BJ (cell line): ENCODE measurements at regions not wholly inside any gene's neighbourhood (a gene's known extent, or its start where the extent isn't known, plus 50 kb on each side); places are given as distances from the start of the nearest gene placed in this dataset.

Source experiments
- CTCF ChIA-PET: fragments of 350-600 bp; formaldehyde crosslinking; extraction: SDS; loops from one replicate; lab custom pipeline; 2021; ENCODE audit warnings: antibody characterized with exemption, inconsistent platforms; lab: Yijun Ruan, JAX
- POLR2A ChIA-PET: fragments of 300-600 bp; sonication (Branson Sonifier 250); formaldehyde crosslinking; extraction: SDS; loops from one replicate; lab custom pipeline; 2021; ENCODE audit warnings: antibody characterized with exemption; lab: Charles Lee
- DNase-seq: peaks from one replicate; pipeline ENCODE4 v3.0.0-alpha.2; 2011; ENCODE audit warnings: low read depth
- H3K27me3 ChIP-seq: 2 replicates; pipeline ENCODE4 v1.6.0; 2011; ENCODE audit warnings: low read length; ENCODE audit not compliant: control insufficient read depth, insufficient read depth
- H3K36me3 ChIP-seq: 2 replicates; pipeline ENCODE4 v1.5.1; 2011; ENCODE audit warnings: low read length; ENCODE audit not compliant: control insufficient read depth, insufficient read depth
- H3K4me3 ChIP-seq: 2 replicates; pipeline ENCODE4 v1.5.1; 2011; ENCODE audit warnings: low read depth, mild to moderate bottlenecking, control low read depth, low read length
- CTCF ChIP-seq: IDR thresholded peaks from 2 replicates; pipeline ENCODE4 v1.5.1; 2011; ENCODE audit warnings: low read depth, mild to moderate bottlenecking, control low read depth, inconsistent platforms, low read length, moderate library complexity; ENCODE audit not compliant: insufficient read depth

- ChIA-PET CTCF (interaction anchor here (0.7 to 1.2 kb wide), 3 partner anchors 12 to 924 kb away, joined by 3 read pairs; no protein-coding TSS in a partner anchor), POLR2A (no interaction called here)
- H3K27me3 ChIP-seq = no peaks in the 10 kb centered on the region
- DNase-seq = no peak
- no peaks in the 10 kb centered on the region for H3K36me3 ChIP-seq
- no peak for TF ChIP-seq CTCF
- no peak overlapping the region for H3K4me3 ChIP-seq
Measured at GRCh38 chr5:15243301-15244020, 256.5 kb upstream of the FBXL7 start.

- POLR2A ChIA-PET = no interaction called here
- CTCF ChIA-PET = interaction anchor here (1.8 kb wide), 1 partner anchor 10 kb away, joined by 5 read pairs; no protein-coding TSS in a partner anchor
- DNase-seq = no peak
- H3K4me3 ChIP-seq = no peak overlapping the region
- H3K27me3 ChIP-seq = no peaks in the 10 kb centered on the region
- no peak for TF ChIP-seq CTCF
- no peaks in the 10 kb centered on the region for H3K36me3 ChIP-seq
Measured at GRCh38 chr5:15241216-15241821, 258.7 kb upstream of the FBXL7 start.

- Histone ChIP-seq H3K4me3 (no peak overlapping the region), H3K27me3 (no peaks in the 10 kb centered on the region), H3K36me3 (no peaks in the 10 kb centered on the region)
- no peak for TF ChIP-seq CTCF
- ChIA-PET CTCF (interaction anchor here (1.2 to 1.7 kb wide), 3 partner anchors 20 to 757 kb away, joined by 3 to 4 read pairs (median 3); no protein-coding TSS in a partner anchor), POLR2A (no interaction called here)
- DNase-seq = no peak
Measured at GRCh38 chr5:15238006-15238405, 262.0 kb upstream of the FBXL7 start.

- TF ChIP-seq CTCF = no peak
- H3K4me3 ChIP-seq = no peak overlapping the region
- no peak for DNase-seq
- H3K36me3 ChIP-seq = no peaks in the 10 kb centered on the region
- ChIA-PET CTCF (interaction anchor here (1.3 to 1.7 kb wide), 2 partner anchors 21 to 758 kb away, joined by 3 to 4 read pairs; no protein-coding TSS in a partner anchor), POLR2A (no interaction called here)
- H3K27me3 ChIP-seq = no peaks in the 10 kb centered on the region
Measured at GRCh38 chr5:15236911-15237508, 263.0 kb upstream of the FBXL7 start.

GRCh38 chr5:15234911-15235310, 265.1 kb upstream of the FBXL7 start:
- POLR2A ChIA-PET = interaction anchor here (0.6 kb wide), 1 partner anchor 184 kb away, joined by 3 read pairs; no protein-coding TSS in a partner anchor
- CTCF ChIA-PET = interaction anchor here (0.7 kb wide), 1 partner anchor 894 kb away, joined by 3 read pairs; no protein-coding TSS in a partner anchor
- no peak for DNase-seq
- TF ChIP-seq CTCF = no peak
- no peaks in the 10 kb centered on the region for H3K36me3 ChIP-seq
- no peak overlapping the region for H3K4me3 ChIP-seq
- H3K27me3 ChIP-seq = peaks cover 1% of the 10 kb centered on the region; the same call in 1 of the 2 replicates
